ENCODE measurements at regions not wholly inside any gene's neighbourhood (a gene's known extent, or its start where the extent isn't known, plus 50 kb on each side); places are given as distances from the start of the nearest gene placed in this dataset.

DNA sequence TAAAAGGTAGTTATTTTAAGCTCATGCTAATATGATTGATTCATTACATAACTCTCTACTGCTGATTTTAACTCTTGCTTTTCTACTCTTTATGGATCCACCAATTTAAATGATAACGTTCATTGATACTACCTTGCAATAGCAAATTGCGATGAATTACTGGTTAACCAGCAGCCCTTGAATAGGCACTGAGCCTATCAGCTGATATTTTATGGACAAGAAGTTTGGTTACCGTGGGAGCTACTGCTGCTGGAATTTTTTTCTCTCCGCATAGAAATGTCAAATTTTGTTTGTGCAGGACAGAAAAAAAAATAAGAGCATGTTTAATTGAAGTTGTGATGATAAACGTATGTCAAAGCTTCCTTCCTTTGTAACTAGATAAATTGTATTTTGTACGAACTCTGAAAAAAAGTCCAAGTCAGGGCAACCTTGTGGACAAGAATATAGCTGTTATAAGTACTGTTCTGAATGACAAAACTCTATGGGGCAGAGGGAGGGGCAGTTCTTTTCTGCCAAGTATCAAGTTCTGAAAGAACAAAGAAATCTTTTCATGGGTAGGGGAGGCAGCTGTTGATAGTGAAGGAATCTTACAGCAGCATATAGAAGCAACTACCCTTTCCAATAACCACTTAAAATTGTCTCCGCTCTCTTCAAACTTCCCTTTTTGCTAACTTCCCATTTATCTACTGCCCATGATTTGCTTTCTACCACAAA, 434.9 kb upstream of the PABPC4L start:
- H3K9me1 ChIP-seq (replicated peaks; ENCODE audit: control insufficient read depth, extremely low read depth, insufficient read depth, low read length): no peaks in the 10 kb centered on the region

More for the DNA sequence above, 434.9 kb upstream of the PABPC4L start:
- dilution Hi-C loops (cut with MboI; ENCODE audit: extremely low pct_ligation_motif_present, low sequenced_read_pairs) (no loop called here), intact Hi-C loops (cut with micrococcal nuclease) (no loop called here)
- no peak for TF ChIP-seq EZH2 (IDR thresholded peaks at IDR 0.05; ENCODE audit: borderline replicate concordance, low read depth, low read length, severe bottlenecking)
- no peak for TF ChIP-seq MYC (IDR thresholded peaks at IDR 0.05; ENCODE audit: low read depth, low read length)
- no peak for TF ChIP-seq JUN (IDR thresholded peaks at IDR 0.05; ENCODE audit: borderline replicate concordance, insufficient read depth, insufficient read length, low read depth)
- no peak for TF ChIP-seq FOS (IDR thresholded peaks at IDR 0.05; ENCODE audit: borderline replicate concordance, insufficient read depth, low read length)
- TF ChIP-seq POLR2AphosphoS5 (IDR thresholded peaks at IDR 0.05; ENCODE audit: insufficient read depth, low read depth, low read length): no peak
- TF ChIP-seq POLR2A (IDR thresholded peaks at IDR 0.05; ENCODE audit: low read depth, low read length): no peak
- no peak for TF ChIP-seq GATA2 (IDR thresholded peaks at IDR 0.05; ENCODE audit: insufficient read depth, insufficient read length, low read depth, low read length)
- TF ChIP-seq, protein P1, sequence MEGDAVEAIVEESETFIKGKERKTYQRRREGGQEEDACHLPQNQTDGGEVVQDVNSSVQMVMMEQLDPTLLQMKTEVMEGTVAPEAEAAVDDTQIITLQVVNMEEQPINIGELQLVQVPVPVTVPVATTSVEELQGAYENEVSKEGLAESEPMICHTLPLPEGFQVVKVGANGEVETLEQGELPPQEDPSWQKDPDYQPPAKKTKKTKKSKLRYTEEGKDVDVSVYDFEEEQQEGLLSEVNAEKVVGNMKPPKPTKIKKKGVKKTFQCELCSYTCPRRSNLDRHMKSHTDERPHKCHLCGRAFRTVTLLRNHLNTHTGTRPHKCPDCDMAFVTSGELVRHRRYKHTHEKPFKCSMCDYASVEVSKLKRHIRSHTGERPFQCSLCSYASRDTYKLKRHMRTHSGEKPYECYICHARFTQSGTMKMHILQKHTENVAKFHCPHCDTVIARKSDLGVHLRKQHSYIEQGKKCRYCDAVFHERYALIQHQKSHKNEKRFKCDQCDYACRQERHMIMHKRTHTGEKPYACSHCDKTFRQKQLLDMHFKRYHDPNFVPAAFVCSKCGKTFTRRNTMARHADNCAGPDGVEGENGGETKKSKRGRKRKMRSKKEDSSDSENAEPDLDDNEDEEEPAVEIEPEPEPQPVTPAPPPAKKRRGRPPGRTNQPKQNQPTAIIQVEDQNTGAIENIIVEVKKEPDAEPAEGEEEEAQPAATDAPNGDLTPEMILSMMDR (IDR thresholded peaks at IDR 0.05; ENCODE audit: extremely low read depth in 1 of 2, insufficient read depth in 1 of 2, low read depth in 1 of 2, low read length in 2 of 2): no peak
- TF ChIP-seq, protein P2, sequence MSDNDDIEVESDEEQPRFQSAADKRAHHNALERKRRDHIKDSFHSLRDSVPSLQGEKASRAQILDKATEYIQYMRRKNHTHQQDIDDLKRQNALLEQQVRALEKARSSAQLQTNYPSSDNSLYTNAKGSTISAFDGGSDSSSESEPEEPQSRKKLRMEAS (IDR thresholded peaks at IDR 0.05; ENCODE audit: insufficient read depth, insufficient read length): no peak
- H4K20me1 ChIP-seq (replicated peaks; ENCODE audit: control insufficient read depth, extremely low read depth, insufficient read depth, low read length): no peaks in the 10 kb centered on the region
- no peak overlapping the region for H3K4me3 ChIP-seq (replicated peaks in 1 of 3; ENCODE audit: insufficient read depth in 1 of 3, low read depth in 1 of 3, low read length in 3 of 3)
- POLR2A ChIA-PET: no interaction called here
- H3K79me2 ChIP-seq (ENCODE audit: control insufficient read depth, insufficient read depth, low read length): no peaks in the 10 kb centered on the region
- no peaks in the 10 kb centered on the region for H3K9me3 ChIP-seq (replicated peaks; ENCODE audit: control insufficient read depth, insufficient read depth, low read length)
- H2AFZ ChIP-seq (ENCODE audit: low read depth, low read length): peak overlapping the region; percentile 49
- FAIRE-seq (no peak), DNase-seq (ENCODE audit: low read depth, low spot score) (peak; percentile 5)
- CTCF ChIA-PET: interaction anchor here (0.6 to 1.4 kb wide), 2 partner anchors 11 to 710 kb away, joined by 3 to 6 read pairs; no protein-coding TSS in a partner anchor
- no peak overlapping the region for H3K4me2 ChIP-seq (ENCODE audit: insufficient read depth, low read length)
- no peak overlapping the region for H3K9ac ChIP-seq (replicated peaks; ENCODE audit: extremely low read depth, insufficient read depth, low read length)
- H3K27me3 ChIP-seq (ENCODE audit: control insufficient read depth in 2 of 2, insufficient read depth in 2 of 2, low read length in 2 of 2): no peaks in the 10 kb centered on the region
- no peak overlapping the region for H3K27ac ChIP-seq (ENCODE audit: insufficient read depth, low read depth, low read length)
- BruUV-seq (replicated peaks): no TSS peak
- H3K36me3 ChIP-seq (ENCODE audit: control insufficient read depth in 2 of 2, extremely low read depth in 1 of 2, insufficient read depth in 2 of 2, low read length in 2 of 2): no peaks in the 10 kb centered on the region
- no peaks in the 10 kb centered on the region for H3K4me1 ChIP-seq (ENCODE audit: control insufficient read depth, extremely low read depth, insufficient read depth, low read length)
